DMS153 treated with DMSO at 0.1 percent for 48 hours (cell line): ENCODE measurements at regions not wholly inside any gene's neighbourhood (a gene's known extent, or its start where the extent isn't known, plus 50 kb on each side); places are given as distances from the start of the nearest gene placed in this dataset.
"Not testable (repeated sequence)": the region's sequence is repeated elsewhere in the genome, so short reads cannot be mapped to it uniquely, and the experiment has no call there.

Experiments used
- DNase-seq: peaks from one replicate; lab custom pipeline; 2025; ENCODE audit not compliant: unreplicated experiment; lab: John Stamatoyannopoulos, UW

GRCh38 chr4:100907465-100908454 lies 389.9 kb upstream of the EMCN start:
- no peak for DNase-seq

GRCh38 chr4:100906973-100907372 lies 389.2 kb upstream of the EMCN start:
- no peak for DNase-seq

- not testable (repeated sequence) for DNase-seq
These were observed 383.1 kb upstream of the EMCN start for GRCh38 chr4:100900945-100901344.

DNA sequence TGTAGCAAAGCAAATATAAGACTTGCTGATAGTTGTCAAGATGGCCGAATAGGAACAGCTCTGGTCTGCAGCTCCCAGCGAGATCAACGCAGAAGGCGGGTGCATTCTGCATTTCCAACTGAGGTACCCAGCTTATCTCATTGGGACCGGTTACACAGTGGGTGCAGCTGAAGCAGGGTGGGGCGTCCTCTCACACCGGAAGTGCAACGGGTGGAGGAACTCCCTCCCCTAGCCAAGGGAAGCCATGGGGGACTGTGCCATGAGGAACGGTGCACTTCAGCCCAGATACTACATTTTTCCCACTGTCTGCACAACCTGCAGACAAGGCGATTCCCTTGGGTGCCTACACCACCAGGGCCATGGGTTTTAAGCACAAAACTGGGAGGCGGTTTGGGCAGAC lies 382.3 kb upstream of the EMCN start:
- no peak for DNase-seq

GRCh38 chr4:100898844-100899243 lies 381.0 kb upstream of the EMCN start:
- peak; percentile 81 for DNase-seq

- DNase-seq: no peak
These were observed 377.9 kb upstream of the EMCN start for GRCh38 chr4:100895556-100896197.

GRCh38 chr4:100894339-100894870 lies 376.6 kb upstream of the EMCN start:
- DNase-seq: no peak

DNA sequence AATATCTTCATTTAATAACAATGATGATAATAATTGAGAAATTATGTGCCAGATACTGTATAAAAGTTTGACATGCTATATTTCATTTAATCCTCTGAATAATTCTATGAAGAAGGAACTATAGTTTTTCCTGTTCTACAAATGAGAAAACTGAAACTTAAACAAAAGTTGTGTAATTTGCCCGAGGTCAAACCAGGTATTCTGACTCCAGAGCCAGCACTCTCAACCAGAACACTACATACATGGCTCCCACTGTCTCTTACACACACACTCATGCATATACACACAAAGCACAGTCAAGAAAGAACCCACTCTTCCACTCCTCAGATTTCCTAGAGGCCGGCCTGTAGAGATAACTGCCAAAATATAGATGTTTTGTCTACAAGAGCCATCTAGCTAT lies 374.0 kb upstream of the EMCN start:
- no peak for DNase-seq

DNA sequence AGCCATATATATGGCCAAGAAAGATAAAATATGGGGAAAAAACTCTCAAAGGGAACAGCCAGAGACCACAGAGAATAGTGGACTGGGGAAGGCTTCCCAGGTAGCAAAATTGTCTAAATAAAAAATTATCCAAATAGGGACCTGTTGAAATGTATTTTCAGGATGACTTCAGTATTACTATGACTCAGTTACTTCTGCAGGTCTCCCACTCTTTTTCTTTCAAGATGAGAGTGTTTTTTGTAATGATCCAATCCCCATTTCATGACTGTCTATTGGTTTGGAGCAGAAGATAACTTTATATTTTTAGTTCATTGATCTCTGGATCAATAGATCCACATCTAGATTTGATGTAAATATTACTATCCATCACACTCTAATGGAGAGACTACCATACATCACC lies 372.1 kb upstream of the EMCN start:
- DNase-seq: no peak

- no peak for DNase-seq
These were observed 371.6 kb upstream of the EMCN start for GRCh38 chr4:100889401-100889800.

GRCh38 chr4:100882661-100883060 lies 364.8 kb upstream of the EMCN start:
- no peak for DNase-seq

DNA sequence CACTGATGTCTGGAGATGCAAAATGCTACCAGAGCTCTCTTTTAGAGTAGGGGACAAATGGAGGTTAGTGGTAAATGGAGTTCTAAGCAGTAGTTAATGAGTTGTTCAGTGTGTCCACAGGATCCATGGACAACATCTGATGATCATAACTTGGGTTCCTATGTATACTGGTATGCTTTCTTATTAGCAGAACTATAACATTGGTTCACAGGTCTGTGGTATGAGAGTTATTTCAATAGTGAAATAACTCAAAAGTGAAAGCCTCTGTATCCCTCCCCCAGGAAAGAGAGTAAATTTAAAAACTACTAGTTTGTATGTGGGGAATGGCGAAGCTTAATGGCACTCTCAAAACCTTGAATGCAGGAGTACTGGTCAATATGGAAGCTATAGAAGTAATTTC lies 363.5 kb upstream of the EMCN start:
- no peak for DNase-seq

DNA sequence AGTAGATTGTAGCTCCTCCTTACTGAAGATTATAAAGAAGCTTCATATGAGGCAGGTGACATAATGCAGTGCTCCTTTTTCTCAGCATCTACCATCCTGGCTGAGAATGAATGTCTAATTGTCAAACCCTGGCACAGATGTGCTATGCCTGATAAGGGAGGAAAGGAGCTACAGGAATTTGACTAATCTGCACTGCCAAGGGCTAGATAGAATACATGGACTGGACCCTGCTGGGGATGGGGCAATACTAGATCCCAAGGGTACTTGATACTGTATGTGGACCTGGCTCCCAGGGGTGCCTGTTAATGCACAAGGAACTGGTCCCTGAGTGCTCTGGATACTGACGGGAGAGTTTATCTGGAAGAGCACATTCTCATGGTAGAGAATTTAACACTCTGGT lies 362.2 kb upstream of the EMCN start:
- no peak for DNase-seq

DNA sequence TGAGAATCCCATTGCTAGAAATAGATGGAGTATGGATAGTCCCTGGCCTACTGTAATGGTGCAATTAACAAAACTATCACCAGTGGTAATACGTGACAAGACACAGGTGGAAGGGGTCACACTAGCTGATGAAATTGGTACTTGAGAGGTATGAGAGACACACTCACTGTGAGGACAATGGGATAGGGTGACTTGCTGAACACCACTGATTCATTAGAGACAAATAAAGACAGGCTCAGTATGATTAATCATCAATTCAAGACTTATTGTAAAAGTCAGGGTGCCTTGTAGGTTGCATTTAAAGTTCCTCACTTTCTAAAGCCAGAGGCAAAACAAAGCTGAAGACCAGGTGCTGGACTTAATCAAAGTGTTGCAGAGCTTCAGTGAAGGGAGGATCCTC lies 361.6 kb upstream of the EMCN start:
- DNase-seq: no peak

- no peak for DNase-seq
These were observed 358.7 kb upstream of the EMCN start for GRCh38 chr4:100876546-100876945.

DNA sequence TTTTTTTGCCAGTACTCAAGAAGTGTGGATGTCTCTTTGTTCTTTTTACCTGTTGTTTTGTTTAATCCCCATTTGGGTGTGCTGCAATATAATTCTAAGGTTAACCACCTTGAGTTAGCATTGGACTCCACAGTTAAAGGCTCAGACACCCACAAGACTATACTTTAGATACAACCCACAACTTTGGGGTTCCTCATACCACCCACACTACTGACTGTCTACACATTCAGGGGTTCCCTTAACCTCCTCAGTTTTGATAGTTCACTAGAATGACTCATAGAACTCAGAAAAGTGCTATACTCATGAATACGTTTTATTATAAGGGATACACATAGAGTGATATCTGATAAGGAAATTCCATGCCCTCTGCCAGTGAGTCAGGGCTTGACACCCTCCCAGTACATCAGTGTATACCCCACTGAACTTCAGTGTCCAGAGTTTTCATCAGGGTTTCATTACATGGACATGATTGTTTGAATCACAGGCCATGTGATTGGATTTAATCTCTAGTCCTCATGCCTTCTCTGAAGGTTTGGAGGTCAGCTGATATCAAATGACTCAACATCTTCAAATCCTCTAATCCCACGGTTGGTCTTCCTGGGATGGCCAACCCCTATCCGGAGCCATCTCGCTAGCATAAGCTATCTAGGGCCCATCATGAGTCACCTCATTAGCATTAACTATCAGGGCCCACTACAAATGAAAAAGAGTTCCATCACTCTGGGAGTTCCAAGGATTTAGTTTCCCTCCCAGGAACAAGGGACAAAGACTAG lies 357.7 kb upstream of the EMCN start:
- DNase-seq: no peak

DNA sequence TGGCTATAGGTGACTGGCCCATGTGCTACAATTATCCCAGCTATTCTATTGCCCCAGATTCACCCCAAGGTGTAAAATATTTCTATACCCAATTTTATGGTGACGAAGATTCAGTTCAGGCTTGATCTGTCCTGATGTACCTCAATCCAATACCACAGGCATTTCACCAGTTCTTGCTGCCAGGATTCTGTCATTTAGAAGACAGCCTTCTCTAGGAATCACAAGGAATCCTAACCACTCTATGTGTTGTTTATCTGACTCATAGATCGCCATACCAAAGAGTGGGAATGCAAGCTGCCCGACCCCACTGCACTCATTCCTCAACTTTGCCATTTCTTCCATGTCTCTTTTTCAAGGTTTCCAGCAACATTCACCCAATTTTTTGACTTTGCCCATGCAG lies 355.0 kb upstream of the EMCN start:
- no peak for DNase-seq

GRCh38 chr4:100870940-100871772 lies 353.3 kb upstream of the EMCN start:
- DNase-seq: no peak

- no peak for DNase-seq
These were observed 351.5 kb upstream of the EMCN start for GRCh38 chr4:100869276-100869675.

DNA sequence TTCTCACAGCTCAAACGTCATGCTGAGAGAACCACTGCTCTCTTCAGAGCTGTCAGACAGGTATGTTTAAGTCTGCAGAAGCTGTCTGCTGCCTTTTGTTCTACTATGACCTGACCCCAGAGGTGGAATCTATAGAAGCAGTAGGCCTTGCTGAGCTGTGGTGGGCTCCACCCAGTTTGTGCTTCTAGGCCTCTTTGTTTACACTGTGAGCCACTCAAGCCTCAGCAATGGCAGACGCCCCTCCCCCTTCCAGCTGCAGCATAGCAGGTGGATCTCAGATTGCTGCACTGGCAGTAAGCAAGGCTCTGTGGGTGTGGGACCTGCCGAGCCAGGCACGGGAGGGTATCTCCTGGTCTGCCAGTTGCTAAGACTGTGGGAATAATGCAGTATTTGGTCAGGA lies 350.5 kb upstream of the EMCN start:
- DNase-seq: peak; percentile 65
